Bronchial epithelial cell (primary cell): ENCODE measurements at regions not wholly inside any gene's neighbourhood (a gene's known extent, or its start where the extent isn't known, plus 50 kb on each side); places are given as distances from the start of the nearest gene placed in this dataset.

Source experiments
- DNase-seq: peaks from one replicate; pipeline ENCODE4 v3.0.0-alpha.2; 2010; ENCODE audit warnings: low read depth
- FAIRE-seq: peaks from 2 replicates; lab custom pipeline; 2011; peaks lifted over from hg19 to GRCh38; lab: Jason Lieb, UNC
- H3K27me3 ChIP-seq: 2 replicates; pipeline ENCODE4 v1.5.1; 2011; ENCODE audit warnings: low read length; ENCODE audit not compliant: control insufficient read depth, insufficient read depth
- H3K36me3 ChIP-seq: 2 replicates; pipeline ENCODE4 v1.5.1; 2011; ENCODE audit warnings: low read length; ENCODE audit not compliant: control insufficient read depth, insufficient read depth
- H3K4me3 ChIP-seq: 2 replicates; pipeline ENCODE4 v1.5.1; 2011; ENCODE audit warnings: mild to moderate bottlenecking, low read depth, low read length, control low read depth
- TF ChIP-seq, protein P1 (sequence below): IDR thresholded peaks from 2 replicates; pipeline ENCODE4 v1.5.1; 2011; ENCODE audit warnings: mild to moderate bottlenecking, moderate library complexity, low read length, control low read depth, inconsistent platforms; ENCODE audit not compliant: insufficient read depth, severe bottlenecking

DNA sequence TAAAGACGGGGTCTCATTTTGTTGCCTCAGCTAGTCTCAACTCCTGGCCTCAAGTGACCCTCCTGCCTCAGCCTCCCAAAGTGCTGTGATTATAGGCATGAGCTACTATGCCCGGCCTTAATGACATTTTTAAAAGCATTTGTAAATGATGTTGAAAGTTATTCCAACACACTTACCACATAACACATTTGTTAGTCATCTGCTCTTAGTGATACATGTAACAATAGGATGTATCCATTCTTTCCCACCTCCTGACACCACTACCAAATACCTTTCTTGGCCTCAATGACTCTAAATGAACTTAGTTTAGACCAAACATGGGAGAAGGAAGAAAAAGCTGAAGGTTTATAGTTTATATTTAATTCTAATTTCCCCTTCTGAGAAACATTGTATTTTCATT is 59.8 kb upstream of the MEDAG start:
- no peaks in the 10 kb centered on the region for H3K36me3 ChIP-seq
- H3K4me3 ChIP-seq = no peak overlapping the region
- no peak for FAIRE-seq
- H3K27me3 ChIP-seq = no peaks in the 10 kb centered on the region
- TF ChIP-seq, protein P1, sequence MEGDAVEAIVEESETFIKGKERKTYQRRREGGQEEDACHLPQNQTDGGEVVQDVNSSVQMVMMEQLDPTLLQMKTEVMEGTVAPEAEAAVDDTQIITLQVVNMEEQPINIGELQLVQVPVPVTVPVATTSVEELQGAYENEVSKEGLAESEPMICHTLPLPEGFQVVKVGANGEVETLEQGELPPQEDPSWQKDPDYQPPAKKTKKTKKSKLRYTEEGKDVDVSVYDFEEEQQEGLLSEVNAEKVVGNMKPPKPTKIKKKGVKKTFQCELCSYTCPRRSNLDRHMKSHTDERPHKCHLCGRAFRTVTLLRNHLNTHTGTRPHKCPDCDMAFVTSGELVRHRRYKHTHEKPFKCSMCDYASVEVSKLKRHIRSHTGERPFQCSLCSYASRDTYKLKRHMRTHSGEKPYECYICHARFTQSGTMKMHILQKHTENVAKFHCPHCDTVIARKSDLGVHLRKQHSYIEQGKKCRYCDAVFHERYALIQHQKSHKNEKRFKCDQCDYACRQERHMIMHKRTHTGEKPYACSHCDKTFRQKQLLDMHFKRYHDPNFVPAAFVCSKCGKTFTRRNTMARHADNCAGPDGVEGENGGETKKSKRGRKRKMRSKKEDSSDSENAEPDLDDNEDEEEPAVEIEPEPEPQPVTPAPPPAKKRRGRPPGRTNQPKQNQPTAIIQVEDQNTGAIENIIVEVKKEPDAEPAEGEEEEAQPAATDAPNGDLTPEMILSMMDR = no peak
- peak; percentile 54 for DNase-seq

DNA sequence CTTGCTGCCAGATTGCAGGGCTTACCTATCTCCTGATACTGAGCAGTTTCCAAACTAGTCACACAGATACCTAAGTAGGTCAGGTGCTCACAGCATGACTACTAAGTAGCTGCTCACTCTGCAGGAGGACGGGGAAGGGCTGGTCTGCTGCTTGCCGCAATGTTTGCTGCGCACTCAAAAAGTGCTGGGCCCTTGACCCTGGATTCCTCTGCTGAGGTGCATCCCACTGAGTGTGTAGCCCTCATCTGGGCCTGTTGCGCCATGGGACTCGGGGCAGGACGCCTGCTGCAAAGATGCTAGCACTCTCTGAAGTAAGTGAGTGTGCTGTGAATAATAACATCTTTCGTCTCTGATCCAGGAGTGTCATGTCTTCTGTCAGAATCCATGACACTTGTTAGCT is 59.2 kb upstream of the MEDAG start:
- Histone ChIP-seq H3K36me3 (no peaks in the 10 kb centered on the region), H3K4me3 (no peak overlapping the region), H3K27me3 (no peaks in the 10 kb centered on the region)
- peak; percentile 18 for FAIRE-seq
- DNase-seq = peak; percentile 15
- TF ChIP-seq, protein P1 = no peak

DNA sequence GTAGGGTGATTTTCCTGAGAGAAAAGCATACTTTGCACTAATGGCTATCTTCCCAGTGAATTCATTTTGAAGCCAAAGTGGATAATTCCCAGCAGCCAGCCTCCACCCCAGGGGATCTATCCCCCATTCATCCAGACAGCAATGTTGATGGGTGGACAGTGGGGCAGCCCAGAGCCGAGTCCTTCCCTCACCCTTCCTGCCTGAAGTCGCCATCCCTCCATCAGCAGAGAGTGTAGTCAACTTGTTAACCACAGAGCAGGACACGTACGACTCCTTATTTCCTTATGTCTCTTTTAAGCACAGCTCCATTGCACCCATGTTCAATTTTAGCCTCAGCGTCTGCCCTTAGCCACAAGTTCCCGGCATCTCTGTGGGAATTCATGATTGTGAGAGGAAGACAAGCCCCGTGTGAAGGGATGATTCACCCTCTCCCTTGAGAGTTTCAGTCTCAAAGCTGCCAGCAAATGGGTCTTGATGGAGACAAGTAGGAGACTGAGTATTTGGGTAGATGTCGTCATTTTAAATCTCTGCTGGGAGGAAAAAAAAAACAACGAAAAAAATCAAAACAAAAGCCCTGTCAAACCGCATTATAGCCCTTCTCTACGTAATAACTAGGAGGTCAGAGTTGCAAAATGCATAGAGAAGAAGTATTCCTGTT is 58.3 kb upstream of the MEDAG start:
- no peak overlapping the region for H3K4me3 ChIP-seq
- H3K27me3 ChIP-seq = no peaks in the 10 kb centered on the region
- FAIRE-seq (no peak), DNase-seq (peak; percentile 53)
- no peaks in the 10 kb centered on the region for H3K36me3 ChIP-seq
- TF ChIP-seq, protein P1 = no peak

DNA sequence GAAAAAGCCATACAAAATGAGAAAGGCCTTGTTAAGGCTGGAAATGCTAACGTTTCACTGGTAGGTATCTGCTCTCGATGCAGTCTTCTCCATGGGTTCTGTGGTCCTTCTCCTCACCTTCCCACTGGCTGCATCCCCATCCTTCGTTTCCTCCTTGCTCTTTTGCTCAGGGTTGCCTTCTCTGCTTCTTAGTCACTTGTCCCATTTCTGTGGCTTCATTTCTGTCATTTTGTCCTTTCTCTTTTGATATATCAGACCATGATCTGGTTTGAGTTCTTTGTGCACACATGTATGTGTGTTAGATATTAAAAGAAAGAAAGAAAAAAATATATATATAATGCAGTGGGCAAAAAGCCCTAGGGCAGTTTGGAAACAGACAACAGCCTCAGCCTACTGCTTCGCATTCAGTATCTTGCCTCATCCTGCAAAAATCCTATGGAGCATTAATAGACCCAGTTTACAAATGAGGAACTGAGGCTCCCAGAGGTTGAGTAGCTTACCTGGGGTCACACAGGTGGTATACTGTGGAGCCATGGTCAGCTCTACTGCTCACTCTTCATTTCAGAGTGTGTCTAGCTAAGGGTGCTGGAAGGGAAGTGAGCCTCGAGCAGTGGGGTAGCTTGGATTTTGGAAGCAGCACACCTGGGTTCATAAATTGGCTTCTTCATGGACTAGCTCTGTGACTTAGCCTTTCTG is 57.6 kb upstream of the MEDAG start:
- Histone ChIP-seq H3K36me3 (no peaks in the 10 kb centered on the region), H3K27me3 (no peaks in the 10 kb centered on the region), H3K4me3 (no peak overlapping the region)
- FAIRE-seq = no peak
- TF ChIP-seq, protein P1 = no peak
- DNase-seq = no peak

DNA sequence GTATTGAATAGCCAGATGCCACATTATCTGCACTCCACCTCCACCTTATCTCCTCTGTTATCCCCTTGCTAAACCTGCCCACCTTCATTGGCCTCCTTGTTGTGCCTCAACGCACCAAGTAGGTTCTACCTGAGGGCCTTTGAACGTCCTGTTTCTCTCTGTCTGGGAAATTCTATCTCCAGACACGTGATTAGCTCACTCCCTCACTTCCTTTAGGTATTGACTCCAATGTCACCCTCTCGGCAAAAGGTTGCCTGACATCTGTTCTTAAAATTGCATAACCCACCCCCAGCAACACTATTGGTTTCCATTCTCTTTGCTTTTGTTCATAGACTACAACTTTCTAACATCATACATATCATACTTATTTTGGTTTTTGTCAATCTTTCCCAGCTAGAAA is 56.5 kb upstream of the MEDAG start:
- no peak for DNase-seq
- TF ChIP-seq, protein P1 = no peak
- H3K4me3 ChIP-seq = no peak overlapping the region
- no peak for FAIRE-seq
- no peaks in the 10 kb centered on the region for H3K36me3 ChIP-seq
- H3K27me3 ChIP-seq = no peaks in the 10 kb centered on the region
